Esophagus squamous epithelium (tissue), 5 donors: ENCODE measurements at regions not wholly inside any gene's neighbourhood (a gene's known extent, or its start where the extent isn't known, plus 50 kb on each side); places are given as distances from the start of the nearest gene placed in this dataset.

Experiments used
- DNase-seq: peaks from one replicate; lab custom pipeline; 2025; lab: John Stamatoyannopoulos, UW
- H3K27ac ChIP-seq, 4 donors: fragments of 200-600 bp; sonication (generic); one replicate each; pipeline ENCODE4 v1.5.1; 2016 to 2019; ENCODE audit warnings: mild to moderate bottlenecking in 1 of 4
- H3K27me3 ChIP-seq, 4 donors: fragments of 200-600 bp; sonication (generic); 1 replicate in 3 of 4; 2 replicates in 1 of 4; pipeline versions ENCODE4 v1.5.1 to v1.6.0; 2017 to 2021; ENCODE audit warnings: antibody characterized with exemption in 1 of 4
- H3K36me3 ChIP-seq, 3 donors: fragments of 200-600 bp; sonication (generic); one replicate each; pipeline ENCODE4 v1.5.1; 2016 to 2019
- H3K4me1 ChIP-seq, 3 donors: fragments of 200-600 bp; sonication (generic); one replicate each; pipeline ENCODE4 v1.5.1; 2017 to 2019
- H3K4me3 ChIP-seq, 4 donors: fragments of 200-600 bp; sonication (generic); 1 replicate in 3 of 4; 2 replicates in 1 of 4; pipeline ENCODE4 v1.5.1; 2016 to 2019; ENCODE audit warnings: mild to moderate bottlenecking in 2 of 4, moderate library complexity in 1 of 4
- H3K9me3 ChIP-seq, 3 donors: fragments of 200-600 bp; sonication (generic); one replicate each; pipeline ENCODE4 v1.5.1; 2016 to 2019
- CTCF ChIP-seq, 6 experiments: fragments of 450-650 bp in 4 of 6; fragments of 200-600 bp in 2 of 6; sonication (generic) in 2 of 6; IDR thresholded peaks; one replicate each; pipeline ENCODE4 v1.5.1; 2016 to 2019; ENCODE audit warnings: antibody characterized with exemption in 6 of 6, mild to moderate bottlenecking in 4 of 6, moderate library complexity in 4 of 6
- POLR2A ChIP-seq, 4 donors: fragments of 450-650 bp; IDR thresholded peaks; one replicate each; pipeline ENCODE4 v1.6.1; 2017; ENCODE audit warnings: antibody characterized with exemption in 4 of 4, mild to moderate bottlenecking in 4 of 4, moderate library complexity in 3 of 4
- WGBS, 2 donors: methylation state at CpG; one replicate each; pipeline ENCODE4 v1.1.5; 2018; 5-methylcytosine and 5-hydroxymethylcytosine counted together
- intact Hi-C: fragments of 100-400 bp; cut with DNase I; formaldehyde crosslinking; loops from one replicate; pipeline ENCODE4 v1.15.0; 2022
- donor health status: DM: yes; HTN: yes; CAD: no.

GRCh38 chr4:17189401-17189720 lies 290.9 kb upstream of the LDB2 start:
- 22 to 24% methylated on average over 4 of the region's 4 CpGs for WGBS, 2 donors
- intact Hi-C loops: no loop called here

GRCh38 chr4:17188547-17189400 lies 290.3 kb upstream of the LDB2 start:
- TF ChIP-seq CTCF (IDR thresholded peaks at IDR 0.05) (no peak), POLR2A (IDR thresholded peaks at IDR 0.05) (no peak)
- intact Hi-C loops: no loop called here
- Histone ChIP-seq H3K9me3 (no peaks in the 10 kb centered on the region), H3K4me3 (no peak overlapping the region), H3K4me1 (peaks cover 0 to 44% (median 9%) of the 10 kb centered on the region in 3 donors), H3K36me3 (no peaks in the 10 kb centered on the region), H3K27ac (no peak overlapping the region), H3K27me3 (no peaks in the 10 kb centered on the region)
- DNase-seq: no peak
- WGBS, 2 donors: 88 to 90% methylated on average over 4 of the region's 4 CpGs

More at GRCh38 chr4:17189401-17189720, 290.9 kb upstream of the LDB2 start:
- DNase-seq: no peak
- peak overlapping the region in 1 of 4 donors; percentile 26 for H3K27ac ChIP-seq
- no peak for TF ChIP-seq CTCF (IDR thresholded peaks at IDR 0.05)
- H3K9me3 ChIP-seq: no peaks in the 10 kb centered on the region
- H3K4me1 ChIP-seq: peaks cover 0 to 44% (median 9%) of the 10 kb centered on the region in 3 donors
- H3K27me3 ChIP-seq: no peaks in the 10 kb centered on the region
- H3K4me3 ChIP-seq: no peak overlapping the region
- no peaks in the 10 kb centered on the region for H3K36me3 ChIP-seq

- TF ChIP-seq POLR2A (IDR thresholded peaks at IDR 0.05) (no peak), CTCF (IDR thresholded peaks at IDR 0.05) (no peak)
- no peaks in the 10 kb centered on the region for H3K9me3 ChIP-seq
- no peak overlapping the region for H3K4me3 ChIP-seq
- no peaks in the 10 kb centered on the region for H3K36me3 ChIP-seq
- H3K27ac ChIP-seq: no peak overlapping the region
- 51 to 77% methylated on average over 2 to 3 of the region's 3 CpGs for WGBS, 2 donors
- H3K4me1 ChIP-seq: peaks cover 0 to 43% (median 9%) of the 10 kb centered on the region in 3 donors
- DNase-seq: no peak
- H3K27me3 ChIP-seq: no peaks in the 10 kb centered on the region
- intact Hi-C loops: no loop called here
Observed at GRCh38 chr4:17188125-17188524, 289.7 kb upstream of the LDB2 start.

DNA sequence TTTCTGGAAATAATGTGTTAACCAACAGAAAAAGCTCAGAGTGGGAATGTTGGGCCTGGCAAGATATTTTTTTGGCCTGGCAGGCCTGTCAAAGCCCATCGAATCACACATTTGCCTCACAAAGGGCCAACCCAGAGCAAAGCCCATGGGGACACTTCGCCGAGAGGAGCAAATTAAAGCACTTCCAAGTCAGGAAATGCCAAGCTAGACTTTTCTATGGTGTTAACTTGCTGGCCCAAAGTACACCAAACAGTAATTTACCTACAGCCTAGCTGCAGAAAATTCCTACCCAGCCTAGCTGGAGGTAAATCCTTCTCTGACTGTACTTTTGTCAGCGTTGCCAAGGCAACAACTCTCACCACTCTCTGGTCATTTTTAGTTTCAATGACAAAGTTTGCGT lies 288.6 kb upstream of the LDB2 start:
- TF ChIP-seq POLR2A (IDR thresholded peaks at IDR 0.05): no peak
- no peak for TF ChIP-seq CTCF (IDR thresholded peaks at IDR 0.05)
- no peaks in the 10 kb centered on the region for H3K9me3 ChIP-seq
- H3K27me3 ChIP-seq: no peaks in the 10 kb centered on the region
- H3K27ac ChIP-seq: no peak overlapping the region
- H3K36me3 ChIP-seq: no peaks in the 10 kb centered on the region
- 51 to 57% methylated on average over 5 of the region's 5 CpGs for WGBS, 2 donors
- no peak for DNase-seq
- peaks cover 0 to 32% (median 9%) of the 10 kb centered on the region in 3 donors for H3K4me1 ChIP-seq
- no peak overlapping the region for H3K4me3 ChIP-seq
- intact Hi-C loops: no loop called here

- Histone ChIP-seq H3K27me3 (no peaks in the 10 kb centered on the region), H3K36me3 (no peaks in the 10 kb centered on the region), H3K4me1 (peaks cover 0 to 5% (median 0%) of the 10 kb centered on the region in 3 donors), H3K4me3 (no peak overlapping the region), H3K27ac (no peak overlapping the region), H3K9me3 (no peaks in the 10 kb centered on the region)
- WGBS, 2 donors: 40 to 58% methylated on average over 4 of the region's 4 CpGs
- no peak for DNase-seq
- intact Hi-C loops: no loop called here
- TF ChIP-seq POLR2A (IDR thresholded peaks at IDR 0.05) (no peak), CTCF (IDR thresholded peaks at IDR 0.05) (no peak)
Observed at GRCh38 chr4:17182888-17183287, 284.4 kb upstream of the LDB2 start.
